IMR-90 (cell line): ENCODE measurements at regions not wholly inside any gene's neighbourhood (a gene's known extent, or its start where the extent isn't known, plus 50 kb on each side); places are given as distances from the start of the nearest gene placed in this dataset.

ENCODE experiments used
- ATAC-seq: fragments of 200-7000 bp; cut with Tn5 transposase; 2 replicates; pipeline ENCODE4 v1.9.1; 2020; ENCODE audit warnings: low read depth, mild to moderate bottlenecking, moderate library complexity
- BruUV-seq: library from RNA; stranded (reverse); fragments of 400-500 nt; replicated peaks from 2 replicates; lab custom pipeline; 2021; lab: Mats Ljungman, UMichigan
- CTCF ChIA-PET: fragments of 300-600 bp; formaldehyde crosslinking; extraction: SDS; loops from one replicate; lab custom pipeline; 2021; ENCODE audit warnings: antibody characterized with exemption; lab: Yijun Ruan, JAX
- POLR2A ChIA-PET: fragments of 300-600 bp; sonication (Branson Sonifier 250); formaldehyde crosslinking; loops from one replicate; lab custom pipeline; 2022; ENCODE audit warnings: antibody characterized with exemption; ENCODE audit not compliant: unreplicated experiment; lab: Charles Lee
- DNase-seq: peaks from one replicate; pipeline ENCODE4 v3.0.0; 2013
- H2AFZ ChIP-seq: replicated peaks from 2 replicates; pipeline ENCODE3; 2013; ENCODE audit warnings: low read length, mild to moderate bottlenecking; ENCODE audit not compliant: poor library complexity
- H2AK5ac ChIP-seq: 2 replicates; pipeline ENCODE4 v1.6.1; 2013; ENCODE audit warnings: low read depth, low read length, inconsistent platforms
- H2AK9ac ChIP-seq: replicated peaks from 2 replicates; pipeline ENCODE3; 2013; ENCODE audit warnings: mild to moderate bottlenecking, low read depth, low read length, moderate library complexity; ENCODE audit not compliant: poor library complexity
- H2BK120ac ChIP-seq: 2 replicates; pipeline ENCODE4 v1.6.1; 2013; ENCODE audit warnings: low read depth, low read length, inconsistent platforms
- H2BK15ac ChIP-seq: 3 replicates; pipeline ENCODE4 v1.6.1; 2013; ENCODE audit warnings: low read depth, low read length, inconsistent platforms
- H2BK20ac ChIP-seq: 2 replicates; pipeline ENCODE4 v1.6.1; 2013; ENCODE audit warnings: low read depth, mild to moderate bottlenecking, inconsistent platforms, low read length, moderate library complexity
- H2BK5ac ChIP-seq: 2 replicates; pipeline ENCODE4 v1.6.1; 2013; ENCODE audit warnings: mild to moderate bottlenecking, low read depth, low read length, inconsistent platforms; ENCODE audit not compliant: poor library complexity, severe bottlenecking
- H3K14ac ChIP-seq: replicated peaks from 2 replicates; pipeline ENCODE4 v1.6.1; 2013; ENCODE audit warnings: low read depth, low read length, inconsistent platforms
- H3K18ac ChIP-seq: 2 replicates; pipeline ENCODE4 v1.6.1; 2013; ENCODE audit warnings: low read depth, low read length, control low read depth
- H3K23ac ChIP-seq: 2 replicates; pipeline ENCODE4 v1.6.1; 2013; ENCODE audit warnings: low read depth, low read length, inconsistent platforms
- H3K27ac ChIP-seq: 2 replicates; pipeline ENCODE4 v1.5.1; 2013; ENCODE audit warnings: mild to moderate bottlenecking, control low read depth, low read length; ENCODE audit not compliant: insufficient read depth
- H3K27me3 ChIP-seq: 2 replicates; pipeline ENCODE4 v1.6.1; 2013; ENCODE audit warnings: low read length; ENCODE audit not compliant: control insufficient read depth, insufficient read depth
- H3K36me3 ChIP-seq: 2 replicates; pipeline ENCODE4 v1.6.1; 2013; ENCODE audit warnings: low read length, mixed read lengths; ENCODE audit not compliant: control insufficient read depth, insufficient read depth
- H3K4ac ChIP-seq: 2 replicates; pipeline ENCODE4 v1.6.1; 2013; ENCODE audit warnings: low read depth, low read length, inconsistent platforms
- H3K4me1 ChIP-seq: 2 replicates; pipeline ENCODE4 v1.6.1; 2013; ENCODE audit warnings: low read length, mixed read lengths; ENCODE audit not compliant: control insufficient read depth, insufficient read depth
- H3K4me2 ChIP-seq: 2 replicates; pipeline ENCODE4 v1.6.1; 2013; ENCODE audit warnings: low read depth, mild to moderate bottlenecking, control low read depth, low read length, moderate library complexity
- H3K4me3 ChIP-seq: 2 replicates; pipeline ENCODE4 v1.5.1; 2013; ENCODE audit warnings: low read depth, mild to moderate bottlenecking, control low read depth, low read length, moderate library complexity; ENCODE audit not compliant: insufficient read depth
- H3K56ac ChIP-seq: 2 replicates; pipeline ENCODE4 v1.6.1; 2013; ENCODE audit warnings: low read length, inconsistent platforms; ENCODE audit not compliant: insufficient read depth; ENCODE audit errors: extremely low read depth
- H3K79me1 ChIP-seq, 2 experiments: 2 replicates each; pipeline ENCODE4 v1.6.1; 2013; ENCODE audit warnings: low read length in 2 of 2, inconsistent platforms in 1 of 2, low read depth in 1 of 2
- H3K9ac ChIP-seq: 2 replicates; pipeline ENCODE4 v1.6.1; 2013; ENCODE audit warnings: low read depth, low read length, control low read depth
- H3K9me1 ChIP-seq: 2 replicates; pipeline ENCODE4 v1.6.1; 2013; ENCODE audit warnings: low read length, inconsistent platforms; ENCODE audit not compliant: insufficient read depth
- H3K9me3 ChIP-seq: 2 replicates; pipeline ENCODE4 v1.6.1; 2013; ENCODE audit warnings: low read length; ENCODE audit not compliant: control insufficient read depth, insufficient read depth
- H4K20me1 ChIP-seq: 2 replicates; pipeline ENCODE4 v1.6.1; 2013; ENCODE audit warnings: low read length, inconsistent platforms; ENCODE audit not compliant: insufficient read depth
- H4K5ac ChIP-seq: 2 replicates; pipeline ENCODE4 v1.6.1; 2013; ENCODE audit warnings: mild to moderate bottlenecking, low read depth, low read length, control low read depth
- H4K8ac ChIP-seq, 2 experiments: 2 replicates each; pipeline ENCODE4 v1.6.1; 2013; ENCODE audit warnings: low read depth in 2 of 2, low read length in 2 of 2, control low read depth in 1 of 2, inconsistent platforms in 1 of 2
- H4K91ac ChIP-seq: 2 replicates; pipeline ENCODE4 v1.6.1; 2013; ENCODE audit warnings: low read depth, low read length, inconsistent platforms; ENCODE audit not compliant: insufficient read depth
- BHLHE40 ChIP-seq: fragments of 150-350 bp; IDR thresholded peaks from 2 replicates; pipeline ENCODE4 v1.6.1; 2016; ENCODE audit warnings: mild to moderate bottlenecking, low read depth, low read length
- CEBPB ChIP-seq: IDR thresholded peaks from 2 replicates; pipeline ENCODE4 v1.6.1; 2012; ENCODE audit warnings: low read depth, low read length, improper control_type of control experiment
- CHD1 ChIP-seq: IDR thresholded peaks from 2 replicates; pipeline ENCODE4 v1.6.1; 2012; ENCODE audit warnings: low read depth, low read length, improper control_type of control experiment
- CTCF ChIP-seq: conservative IDR thresholded peaks from 2 replicates; pipeline ENCODE4 v1.5.1; 2012; ENCODE audit warnings: mild to moderate bottlenecking, low read depth, low read length, improper control_type of control experiment
- ELK1 ChIP-seq: fragments of 150-350 bp; IDR thresholded peaks from 2 replicates; pipeline ENCODE4 v1.6.1; 2016; ENCODE audit warnings: low read depth, mild to moderate bottlenecking, low read length, moderate library complexity, borderline replicate concordance
- FOS ChIP-seq: fragments of 150-350 bp; IDR thresholded peaks from 2 replicates; pipeline ENCODE4 v1.6.1; 2016; ENCODE audit warnings: low read depth, low read length
- MAFK ChIP-seq: IDR thresholded peaks from 2 replicates; pipeline ENCODE4 v1.6.1; 2012; ENCODE audit warnings: low read depth, low read length, improper control_type of control experiment
- MAZ ChIP-seq: IDR thresholded peaks from 2 replicates; pipeline ENCODE4 v1.6.1; 2012; ENCODE audit warnings: low read depth, mild to moderate bottlenecking, low read length, improper control_type of control experiment, moderate library complexity, borderline replicate concordance
- NFE2L2 ChIP-seq: fragments of 150-350 bp; IDR thresholded peaks from 2 replicates; pipeline ENCODE4 v1.6.1; 2016; ENCODE audit warnings: low read depth, mild to moderate bottlenecking, low read length
- RAD21 ChIP-seq: IDR thresholded peaks from 2 replicates; pipeline ENCODE4 v1.6.1; 2012; ENCODE audit warnings: low read length, improper control_type of control experiment
- RCOR1 ChIP-seq: IDR thresholded peaks from 2 replicates; pipeline ENCODE4 v1.6.1; 2012; ENCODE audit warnings: mild to moderate bottlenecking, low read length, improper control_type of control experiment; ENCODE audit not compliant: insufficient replicate concordance
- SMC3 ChIP-seq: fragments of 150-350 bp; IDR thresholded peaks from 2 replicates; pipeline ENCODE4 v1.6.1; 2016; ENCODE audit warnings: low read depth, mild to moderate bottlenecking, antibody characterized with exemption, low read length, moderate library complexity
- WGBS, 2 experiments: methylation state at CpG; one replicate each; pipeline versions ENCODE4 v1.1.5 to v1.1.7; 2013; ENCODE audit warnings: missing lambda C conversion rate in 2 of 2; ENCODE audit not compliant: insufficient read length in 1 of 2; ENCODE audit errors: extremely low coverage in 2 of 2; 5-methylcytosine and 5-hydroxymethylcytosine counted together
- dilution Hi-C: fragments of 300-500 bp; cut with HindIII; formaldehyde crosslinking; loops from one replicate; pipeline ENCODE4 v1.14.3; 2018; ENCODE audit warnings: low sequenced_read_pairs; ENCODE audit not compliant: unreplicated experiment
- in situ Hi-C: fragments of 300-500 bp; cut with MboI; formaldehyde crosslinking; loops from 3 replicates; pipeline ENCODE4 v1.14.3; 2019; ENCODE audit warnings: low sequenced_read_pairs, inconsistent platforms, mixed read lengths
- intact Hi-C: fragments of 100-400 bp; cut with micrococcal nuclease; formaldehyde crosslinking; loops from 2 replicates; pipeline ENCODE4 v1.10.0; 2022

GRCh38 chr3:180189310-180189648 is 152.5 kb upstream of the PEX5L start:
- Histone ChIP-seq H3K56ac (no peak overlapping the region), H4K5ac (no peak overlapping the region), H2BK20ac (no peak overlapping the region), H2AK9ac (no peak overlapping the region), H3K4me3 (no peak overlapping the region), H2BK5ac (no peak overlapping the region), H3K27ac (no peak overlapping the region), H3K79me1 (no peaks in the 10 kb centered on the region), H3K4me2 (no peak overlapping the region), H3K23ac (no peak overlapping the region), H2BK15ac (no peak overlapping the region), H3K9ac (no peak overlapping the region), H4K8ac (no peak overlapping the region), H3K4me1 (no peaks in the 10 kb centered on the region), H2BK120ac (no peak overlapping the region), H3K27me3 (no peaks in the 10 kb centered on the region), H3K4ac (no peak overlapping the region), H4K91ac (no peak overlapping the region), H2AK5ac (no peak overlapping the region), H3K18ac (no peak overlapping the region), H3K14ac (no peak overlapping the region), H3K9me3 (peaks cover 2% of the 10 kb centered on the region; the same call in 1 of the 2 replicates), H2AFZ (no peak overlapping the region), H4K20me1 (no peaks in the 10 kb centered on the region), H3K9me1 (no peaks in the 10 kb centered on the region), H3K36me3 (no peaks in the 10 kb centered on the region)
- no TSS peak for BruUV-seq
- in situ Hi-C loops = no loop called here
- intact Hi-C loops = no loop called here
- ChIA-PET CTCF (no interaction called here), POLR2A (no interaction called here)
- dilution Hi-C loops = no loop called here
- no CpG with 5 or more reads among the region's 3 CpGs for WGBS, 2 experiments
- DNase-seq = no peak
- TF ChIP-seq CHD1 (no peak), BHLHE40 (no peak), MAFK (no peak), SMC3 (no peak), MAZ (no peak), RAD21 (no peak), RCOR1 (no peak), FOS (no peak), NFE2L2 (no peak), ELK1 (no peak), CEBPB (no peak), CTCF (no peak)
- no peak for ATAC-seq
